NCI-H345 (cell line): ENCODE measurements at regions not wholly inside any gene's neighbourhood (a gene's known extent, or its start where the extent isn't known, plus 50 kb on each side); places are given as distances from the start of the nearest gene placed in this dataset.

Source experiments
- DNase-seq: peaks from one replicate; lab custom pipeline; 2025; lab: John Stamatoyannopoulos, UW

- no peak for DNase-seq
These were observed 527.5 kb downstream of the INHBA start for GRCh38 chr7:41175435-41175834.

GRCh38 chr7:41174521-41174920, 528.4 kb downstream of the INHBA start:
- DNase-seq, result no peak

GRCh38 chr7:41170466-41170865, 532.4 kb downstream of the INHBA start:
- DNase-seq, result no peak

- no peak for DNase-seq
These were observed 533.6 kb downstream of the INHBA start for GRCh38 chr7:41169317-41169716.

- no peak for DNase-seq
These were observed 535.1 kb downstream of the INHBA start for GRCh38 chr7:41167836-41168235.

- DNase-seq, result no peak
These were observed 538.5 kb downstream of the INHBA start for GRCh38 chr7:41164440-41164839.

GRCh38 chr7:41163991-41164390, 538.9 kb downstream of the INHBA start:
- DNase-seq, result no peak

GRCh38 chr7:41162612-41163011, 540.3 kb downstream of the INHBA start:
- DNase-seq, result no peak

- DNase-seq, result no peak
These were observed 541.8 kb downstream of the INHBA start for GRCh38 chr7:41161041-41161587.

GRCh38 chr7:41156268-41156667, 546.6 kb downstream of the INHBA start:
- no peak for DNase-seq

GRCh38 chr7:41153268-41153667, 549.6 kb downstream of the INHBA start:
- no peak for DNase-seq

- no peak for DNase-seq
These were observed 550.7 kb downstream of the INHBA start for GRCh38 chr7:41152179-41152678.

GRCh38 chr7:41149576-41149975, 553.3 kb downstream of the INHBA start:
- no peak for DNase-seq

GRCh38 chr7:41148521-41148951, 554.4 kb downstream of the INHBA start:
- DNase-seq, result no peak

- no peak for DNase-seq
These were observed 555.0 kb downstream of the INHBA start for GRCh38 chr7:41147606-41148485.

- DNase-seq, result no peak
These were observed 556.5 kb downstream of the INHBA start for GRCh38 chr7:41146429-41146828.

GRCh38 chr7:41145656-41146055, 557.2 kb downstream of the INHBA start:
- no peak for DNase-seq

- no peak for DNase-seq
These were observed 559.9 kb downstream of the INHBA start for GRCh38 chr7:41142904-41143473.

- DNase-seq, result no peak
These were observed 563.1 kb downstream of the INHBA start for GRCh38 chr7:41139789-41140188.

- DNase-seq, result no peak
These were observed 566.3 kb downstream of the INHBA start for GRCh38 chr7:41136551-41136950.

- DNase-seq, result no peak
These were observed 567.4 kb downstream of the INHBA start for GRCh38 chr7:41135511-41135910.

- no peak for DNase-seq
These were observed 568.3 kb downstream of the INHBA start for GRCh38 chr7:41134300-41135255.
